NCI-H345 (cell line): ENCODE measurements at regions not wholly inside any gene's neighbourhood (a gene's known extent, or its start where the extent isn't known, plus 50 kb on each side); places are given as distances from the start of the nearest gene placed in this dataset.

Source experiments
- DNase-seq: peaks from one replicate; lab custom pipeline; 2025; lab: John Stamatoyannopoulos, UW

DNA sequence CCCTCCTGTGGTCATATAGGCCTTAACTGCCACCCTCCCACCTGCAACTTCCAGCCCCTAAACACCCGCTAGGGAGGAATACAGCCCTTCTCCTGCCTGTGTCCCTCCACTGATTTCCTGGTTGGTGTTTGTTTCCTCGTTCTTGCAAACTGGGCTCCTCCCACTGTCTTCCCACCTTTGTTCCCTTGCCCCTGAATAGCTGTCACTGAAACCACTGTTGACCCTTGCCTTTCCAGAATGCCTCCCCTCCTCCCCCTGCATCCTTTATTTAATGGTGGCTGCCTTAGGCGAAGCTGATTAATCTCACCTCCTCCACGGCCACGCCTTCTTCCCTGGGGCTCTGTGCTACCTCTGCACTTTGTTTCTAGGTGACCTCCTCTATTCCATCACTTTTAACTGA, 626.7 kb downstream of the BNC2 start:
- no peak for DNase-seq

DNA sequence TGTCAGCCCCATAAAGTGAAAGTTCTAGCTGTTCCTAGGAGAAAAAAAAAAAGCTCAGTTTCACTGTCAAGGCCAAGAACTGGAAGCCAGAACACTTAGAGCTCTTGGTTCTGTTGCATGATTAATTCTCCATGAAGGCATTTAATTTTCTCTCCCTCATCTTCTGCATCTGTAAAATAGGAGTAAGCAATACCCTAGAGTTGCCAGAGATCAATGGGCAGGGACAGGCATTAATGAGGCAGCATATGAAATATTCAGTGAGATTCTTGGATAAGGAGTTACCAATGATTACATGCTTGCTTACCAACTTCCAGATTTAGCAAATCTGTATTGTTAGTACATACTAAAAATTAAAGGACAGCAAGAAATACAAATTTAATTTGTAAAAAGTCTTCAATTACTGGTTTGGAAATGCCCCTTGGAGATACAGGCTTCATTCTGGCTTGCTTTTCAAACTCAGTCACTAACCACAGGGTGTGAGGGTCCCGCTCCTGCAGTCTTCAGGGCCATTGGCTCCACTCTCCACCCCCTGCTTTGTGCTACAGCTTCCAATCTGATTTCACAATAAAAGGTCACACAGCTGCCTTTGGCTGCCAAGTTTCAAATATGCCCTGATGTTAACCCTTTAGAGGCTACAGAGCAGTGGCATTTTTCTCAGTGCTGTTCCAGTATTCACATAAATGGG, 624.6 kb downstream of the BNC2 start:
- no peak for DNase-seq

- no peak for DNase-seq
Measured at GRCh38 chr9:16246785-16247184, 623.7 kb downstream of the BNC2 start.

GRCh38 chr9:16247188-16247875, 623.1 kb downstream of the BNC2 start:
- DNase-seq: no peak

- DNase-seq: no peak
Measured at GRCh38 chr9:16248822-16249221, 621.6 kb downstream of the BNC2 start.

- no peak for DNase-seq
Measured at GRCh38 chr9:16252616-16253015, 617.9 kb downstream of the BNC2 start.

GRCh38 chr9:16254674-16255073, 615.8 kb downstream of the BNC2 start:
- no peak for DNase-seq

GRCh38 chr9:16255217-16255616, 615.3 kb downstream of the BNC2 start:
- no peak for DNase-seq

DNA sequence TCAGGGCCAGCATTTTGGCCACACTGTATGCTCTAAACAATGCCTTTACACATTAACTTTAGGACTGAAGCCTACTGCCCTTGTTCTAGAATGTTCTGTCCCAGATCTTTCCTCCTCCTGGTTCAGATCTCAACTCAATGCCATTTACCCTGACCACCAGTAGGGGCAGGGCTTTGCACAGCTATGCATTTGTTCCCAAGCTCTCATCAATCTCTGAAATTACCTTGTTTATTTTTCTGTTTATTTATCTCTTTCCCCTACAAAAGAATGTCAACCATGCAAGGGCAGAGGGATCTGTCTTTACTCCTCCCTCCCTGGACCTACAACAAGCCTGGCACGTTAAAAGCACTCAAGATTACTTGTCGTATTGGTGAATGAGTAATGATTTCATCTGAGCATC, 612.9 kb downstream of the BNC2 start:
- no peak for DNase-seq

- no peak for DNase-seq
Measured at GRCh38 chr9:16258191-16258590, 612.3 kb downstream of the BNC2 start.

DNA sequence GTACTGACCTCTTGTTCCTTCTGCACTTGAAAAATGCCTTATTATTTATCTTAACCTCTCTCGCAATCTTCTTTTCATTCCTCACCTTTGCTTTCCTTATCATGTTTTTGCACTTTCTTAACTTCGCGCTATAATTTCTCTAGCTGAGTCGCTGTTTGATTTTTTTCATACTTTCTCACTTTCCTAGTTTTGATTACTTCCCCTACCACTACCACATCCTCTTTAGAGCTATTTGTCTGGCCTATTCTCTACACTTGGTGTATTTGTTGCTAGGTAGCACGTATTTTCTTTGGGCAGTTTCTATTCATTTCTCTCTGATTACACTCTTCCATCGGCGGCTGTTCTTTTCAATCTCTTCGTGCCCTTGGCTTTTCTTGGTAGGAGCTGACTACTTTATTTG, 611.8 kb downstream of the BNC2 start:
- DNase-seq: no peak

- DNase-seq: peak; percentile 76
Measured at GRCh38 chr9:16262477-16263261, 607.8 kb downstream of the BNC2 start.

DNA sequence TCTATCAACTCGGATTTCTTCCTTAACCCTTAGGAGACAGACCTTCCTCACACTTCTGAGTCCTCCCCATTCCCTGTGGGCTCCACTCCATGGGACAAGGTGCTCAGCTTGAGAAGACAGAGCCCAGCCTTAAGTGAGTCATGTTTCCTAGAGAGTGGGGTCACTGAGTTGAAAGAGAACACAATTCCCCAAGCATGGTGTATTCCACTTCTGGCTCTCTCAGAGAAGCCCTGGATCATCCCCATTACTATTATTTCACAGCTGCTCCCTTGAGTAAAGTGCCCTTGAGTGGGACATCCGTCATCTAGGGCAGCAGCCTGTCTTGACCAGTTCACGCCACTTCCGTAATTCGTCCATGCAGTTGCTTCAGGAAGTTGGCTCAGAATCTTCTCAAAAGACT, 604.8 kb downstream of the BNC2 start:
- DNase-seq: no peak

- peak; percentile 2 for DNase-seq
Measured at GRCh38 chr9:16266648-16267276, 603.7 kb downstream of the BNC2 start.

GRCh38 chr9:16267281-16268066, 603.0 kb downstream of the BNC2 start:
- DNase-seq: peak; percentile 23

GRCh38 chr9:16268067-16268881, 602.2 kb downstream of the BNC2 start:
- DNase-seq: no peak

GRCh38 chr9:16271967-16272366, 598.5 kb downstream of the BNC2 start:
- DNase-seq: no peak

DNA sequence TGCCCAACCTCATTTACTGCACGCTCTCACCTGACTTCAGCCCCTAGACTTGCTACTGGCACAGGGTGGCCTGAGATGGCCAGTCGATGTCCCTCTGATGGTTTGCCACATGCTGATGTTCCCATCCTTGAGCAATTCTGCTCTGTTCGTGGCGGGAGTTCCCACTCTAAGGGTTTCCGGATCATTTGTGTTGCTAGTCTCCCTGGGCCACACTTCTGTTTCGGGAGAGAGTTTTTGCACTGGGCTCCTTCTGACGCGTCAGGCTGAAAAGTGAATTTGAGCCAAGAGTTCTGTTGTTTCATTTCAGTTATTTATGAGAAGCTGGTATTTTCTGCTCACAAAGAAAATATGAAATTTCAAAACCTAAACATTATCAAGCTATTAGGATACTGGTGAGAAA, 597.7 kb downstream of the BNC2 start:
- no peak for DNase-seq

- DNase-seq: no peak
Measured at GRCh38 chr9:16275795-16276624, 594.5 kb downstream of the BNC2 start.

- DNase-seq: no peak
Measured at GRCh38 chr9:16276866-16277265, 593.6 kb downstream of the BNC2 start.
